ENCODE measurements at regions not wholly inside any gene's neighbourhood (a gene's known extent, or its start where the extent isn't known, plus 50 kb on each side); places are given as distances from the start of the nearest gene placed in this dataset.

- no peak for TF ChIP-seq CTCF (IDR thresholded peaks at IDR 0.05; ENCODE audit: low read length, missing control alignments)
- no peak for DNase-seq (ENCODE audit: low read depth)
- H3K4me3 ChIP-seq (replicated peaks; ENCODE audit: low read depth, low read length): no peak overlapping the region
These were observed 688.2 kb downstream of the TBC1D32 start for GRCh38 chr6:120646101-120646500.

- DNase-seq (ENCODE audit: low read depth): no peak
- no peak for TF ChIP-seq CTCF (IDR thresholded peaks at IDR 0.05; ENCODE audit: low read length, missing control alignments)
- no peak overlapping the region for H3K4me3 ChIP-seq (replicated peaks; ENCODE audit: low read depth, low read length)
These were observed 701.3 kb downstream of the TBC1D32 start for GRCh38 chr6:120632975-120633374.

GRCh38 chr6:120627612-120628011 is 706.7 kb downstream of the TBC1D32 start:
- no peak for DNase-seq (ENCODE audit: low read depth)
- H3K4me3 ChIP-seq (replicated peaks; ENCODE audit: low read depth, low read length): no peak overlapping the region
- TF ChIP-seq CTCF (IDR thresholded peaks at IDR 0.05; ENCODE audit: low read length, missing control alignments): no peak

GRCh38 chr6:120622127-120622631 is 712.1 kb downstream of the TBC1D32 start:
- no peak overlapping the region for H3K4me3 ChIP-seq (replicated peaks; ENCODE audit: low read depth, low read length)
- TF ChIP-seq CTCF (IDR thresholded peaks at IDR 0.05; ENCODE audit: low read length, missing control alignments): no peak
- DNase-seq (ENCODE audit: low read depth): no peak

- no peak for TF ChIP-seq CTCF (IDR thresholded peaks at IDR 0.05; ENCODE audit: low read length, missing control alignments)
- no peak overlapping the region for H3K4me3 ChIP-seq (replicated peaks; ENCODE audit: low read depth, low read length)
- DNase-seq (ENCODE audit: low read depth): no peak
These were observed 713.4 kb downstream of the TBC1D32 start for GRCh38 chr6:120620900-120621299.

GRCh38 chr6:120615238-120615637 is 719.0 kb downstream of the TBC1D32 start:
- no peak overlapping the region for H3K4me3 ChIP-seq (replicated peaks; ENCODE audit: low read depth, low read length)
- no peak for TF ChIP-seq CTCF (IDR thresholded peaks at IDR 0.05; ENCODE audit: low read length, missing control alignments)
- DNase-seq (ENCODE audit: low read depth): no peak

GRCh38 chr6:120614723-120615122 is 719.6 kb downstream of the TBC1D32 start:
- no peak for DNase-seq (ENCODE audit: low read depth)
- no peak overlapping the region for H3K4me3 ChIP-seq (replicated peaks; ENCODE audit: low read depth, low read length)
- TF ChIP-seq CTCF (IDR thresholded peaks at IDR 0.05; ENCODE audit: low read length, missing control alignments): no peak

All from fibroblast of pulmonary artery (primary cell).